HL-60 (cell line): ENCODE measurements at regions not wholly inside any gene's neighbourhood (a gene's known extent, or its start where the extent isn't known, plus 50 kb on each side); places are given as distances from the start of the nearest gene placed in this dataset.

ENCODE experiments used
- DNase-seq, 2 experiments: peaks; one replicate each; pipeline ENCODE4 v3.0.0-alpha.2; 2010 to 2020; ENCODE audit warnings: low read depth in 1 of 2, low spot score in 1 of 2
- H3K27ac ChIP-seq: fragments of 250-450 bp; sonication (Bioruptor Pico); replicated peaks from 2 replicates; pipeline ENCODE4 v1.5.1; 2020; ENCODE audit warnings: mild to moderate bottlenecking, moderate library complexity
- H3K27me3 ChIP-seq: fragments of 250-450 bp; sonication (Bioruptor Pico); 2 replicates; pipeline ENCODE4 v1.5.1; 2021; ENCODE audit warnings: mild to moderate bottlenecking, moderate library complexity; ENCODE audit not compliant: insufficient read depth, poor library complexity, severe bottlenecking
- H3K4me3 ChIP-seq: replicated peaks from 2 replicates; pipeline ENCODE4 v1.5.1; 2011; ENCODE audit warnings: mild to moderate bottlenecking, control low read depth, low read length; ENCODE audit not compliant: insufficient read depth
- GABPA ChIP-seq: IDR thresholded peaks from 2 replicates; pipeline ENCODE4 v1.6.1; 2012; ENCODE audit warnings: low read depth
- POLR2AphosphoS5 ChIP-seq: IDR thresholded peaks from 2 replicates; pipeline ENCODE4 v1.6.1; 2012; ENCODE audit warnings: low read depth
- SPI1 ChIP-seq: IDR thresholded peaks from 2 replicates; pipeline ENCODE4 v1.6.1; 2012; ENCODE audit warnings: low read depth, mild to moderate bottlenecking, borderline replicate concordance
- TF ChIP-seq, protein P1 (sequence below): IDR thresholded peaks from one replicate; pipeline ENCODE4 v1.5.1; 2011; ENCODE audit warnings: low read length, control low read depth, inconsistent platforms; ENCODE audit not compliant: insufficient read depth
- TF ChIP-seq, protein P2 (sequence below): IDR thresholded peaks from 2 replicates; pipeline ENCODE4 v1.6.1; 2012; ENCODE audit warnings: low read depth; ENCODE audit not compliant: insufficient replicate concordance

- no peak for DNase-seq
- Histone ChIP-seq H3K27ac (no peak overlapping the region), H3K4me3 (no peak overlapping the region), H3K27me3 (no peaks in the 10 kb centered on the region)
- TF ChIP-seq GABPA (no peak), SPI1 (no peak), POLR2AphosphoS5 (no peak)
- TF ChIP-seq, protein P1, sequence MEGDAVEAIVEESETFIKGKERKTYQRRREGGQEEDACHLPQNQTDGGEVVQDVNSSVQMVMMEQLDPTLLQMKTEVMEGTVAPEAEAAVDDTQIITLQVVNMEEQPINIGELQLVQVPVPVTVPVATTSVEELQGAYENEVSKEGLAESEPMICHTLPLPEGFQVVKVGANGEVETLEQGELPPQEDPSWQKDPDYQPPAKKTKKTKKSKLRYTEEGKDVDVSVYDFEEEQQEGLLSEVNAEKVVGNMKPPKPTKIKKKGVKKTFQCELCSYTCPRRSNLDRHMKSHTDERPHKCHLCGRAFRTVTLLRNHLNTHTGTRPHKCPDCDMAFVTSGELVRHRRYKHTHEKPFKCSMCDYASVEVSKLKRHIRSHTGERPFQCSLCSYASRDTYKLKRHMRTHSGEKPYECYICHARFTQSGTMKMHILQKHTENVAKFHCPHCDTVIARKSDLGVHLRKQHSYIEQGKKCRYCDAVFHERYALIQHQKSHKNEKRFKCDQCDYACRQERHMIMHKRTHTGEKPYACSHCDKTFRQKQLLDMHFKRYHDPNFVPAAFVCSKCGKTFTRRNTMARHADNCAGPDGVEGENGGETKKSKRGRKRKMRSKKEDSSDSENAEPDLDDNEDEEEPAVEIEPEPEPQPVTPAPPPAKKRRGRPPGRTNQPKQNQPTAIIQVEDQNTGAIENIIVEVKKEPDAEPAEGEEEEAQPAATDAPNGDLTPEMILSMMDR = no peak
- TF ChIP-seq, protein P2, sequence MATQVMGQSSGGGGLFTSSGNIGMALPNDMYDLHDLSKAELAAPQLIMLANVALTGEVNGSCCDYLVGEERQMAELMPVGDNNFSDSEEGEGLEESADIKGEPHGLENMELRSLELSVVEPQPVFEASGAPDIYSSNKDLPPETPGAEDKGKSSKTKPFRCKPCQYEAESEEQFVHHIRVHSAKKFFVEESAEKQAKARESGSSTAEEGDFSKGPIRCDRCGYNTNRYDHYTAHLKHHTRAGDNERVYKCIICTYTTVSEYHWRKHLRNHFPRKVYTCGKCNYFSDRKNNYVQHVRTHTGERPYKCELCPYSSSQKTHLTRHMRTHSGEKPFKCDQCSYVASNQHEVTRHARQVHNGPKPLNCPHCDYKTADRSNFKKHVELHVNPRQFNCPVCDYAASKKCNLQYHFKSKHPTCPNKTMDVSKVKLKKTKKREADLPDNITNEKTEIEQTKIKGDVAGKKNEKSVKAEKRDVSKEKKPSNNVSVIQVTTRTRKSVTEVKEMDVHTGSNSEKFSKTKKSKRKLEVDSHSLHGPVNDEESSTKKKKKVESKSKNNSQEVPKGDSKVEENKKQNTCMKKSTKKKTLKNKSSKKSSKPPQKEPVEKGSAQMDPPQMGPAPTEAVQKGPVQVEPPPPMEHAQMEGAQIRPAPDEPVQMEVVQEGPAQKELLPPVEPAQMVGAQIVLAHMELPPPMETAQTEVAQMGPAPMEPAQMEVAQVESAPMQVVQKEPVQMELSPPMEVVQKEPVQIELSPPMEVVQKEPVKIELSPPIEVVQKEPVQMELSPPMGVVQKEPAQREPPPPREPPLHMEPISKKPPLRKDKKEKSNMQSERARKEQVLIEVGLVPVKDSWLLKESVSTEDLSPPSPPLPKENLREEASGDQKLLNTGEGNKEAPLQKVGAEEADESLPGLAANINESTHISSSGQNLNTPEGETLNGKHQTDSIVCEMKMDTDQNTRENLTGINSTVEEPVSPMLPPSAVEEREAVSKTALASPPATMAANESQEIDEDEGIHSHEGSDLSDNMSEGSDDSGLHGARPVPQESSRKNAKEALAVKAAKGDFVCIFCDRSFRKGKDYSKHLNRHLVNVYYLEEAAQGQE = no peak
Observed at GRCh38 chr18:56158676-56159075, 479.7 kb downstream of the TXNL1 start.

DNA sequence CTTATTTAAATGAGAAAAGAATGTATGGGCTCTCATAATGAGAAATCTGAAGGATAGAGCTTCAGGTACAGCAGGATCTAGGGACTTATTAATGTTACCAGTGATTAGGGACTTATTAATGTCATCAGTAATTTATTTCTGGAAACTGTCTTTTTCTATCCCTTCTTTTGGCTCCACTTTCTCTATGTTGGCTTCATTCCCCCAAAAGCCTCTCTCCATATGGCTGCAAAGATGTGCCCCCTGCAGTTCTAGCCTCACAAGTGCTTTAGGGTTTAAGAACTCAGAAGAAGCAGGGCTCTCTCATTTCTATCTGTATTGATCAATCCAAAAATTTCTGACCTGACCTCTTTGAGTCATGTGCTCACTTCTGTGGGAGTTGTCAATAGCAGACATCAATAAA is 480.9 kb downstream of the TXNL1 start:
- H3K27me3 ChIP-seq = no peaks in the 10 kb centered on the region
- no peak overlapping the region for H3K4me3 ChIP-seq
- TF ChIP-seq, protein P1 = no peak
- TF ChIP-seq POLR2AphosphoS5 (no peak), GABPA (no peak), SPI1 (no peak)
- TF ChIP-seq, protein P2 = no peak
- DNase-seq = no peak
- no peak overlapping the region for H3K27ac ChIP-seq

GRCh38 chr18:56152551-56153310 is 485.7 kb downstream of the TXNL1 start:
- no peak for TF ChIP-seq POLR2AphosphoS5
- TF ChIP-seq GABPA = no peak
- TF ChIP-seq, protein P2 = no peak
- no peak for TF ChIP-seq SPI1
- TF ChIP-seq, protein P1 = no peak
- no peaks in the 10 kb centered on the region for H3K27me3 ChIP-seq
- DNase-seq = no peak
- H3K27ac ChIP-seq = no peak overlapping the region
- no peak overlapping the region for H3K4me3 ChIP-seq
